ENCODE measurements at regions not wholly inside any gene's neighbourhood (a gene's known extent, or its start where the extent isn't known, plus 50 kb on each side); places are given as distances from the start of the nearest gene placed in this dataset.

DNA sequence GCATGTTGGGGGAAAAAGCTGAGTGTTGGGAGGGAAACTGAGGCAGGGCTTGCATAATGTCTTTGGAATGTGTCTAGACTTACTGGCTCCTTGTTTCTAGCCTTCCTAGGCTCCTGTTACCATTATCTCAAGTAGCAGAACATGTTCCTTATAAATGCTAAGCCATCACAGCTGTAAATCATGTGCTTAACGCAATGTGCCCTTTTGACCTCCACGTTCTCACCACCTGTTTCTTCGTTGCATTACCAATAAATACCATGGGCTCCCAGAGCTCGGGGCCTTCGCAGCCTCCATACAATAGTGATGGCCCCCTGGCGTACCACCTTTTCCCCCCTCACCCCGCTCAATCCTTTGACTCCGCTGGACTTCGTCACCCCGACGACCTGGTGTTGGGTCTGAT, 54.0 kb upstream of the CWC22 start:
- no peak for DNase-seq (ENCODE audit: low read depth)

DNA sequence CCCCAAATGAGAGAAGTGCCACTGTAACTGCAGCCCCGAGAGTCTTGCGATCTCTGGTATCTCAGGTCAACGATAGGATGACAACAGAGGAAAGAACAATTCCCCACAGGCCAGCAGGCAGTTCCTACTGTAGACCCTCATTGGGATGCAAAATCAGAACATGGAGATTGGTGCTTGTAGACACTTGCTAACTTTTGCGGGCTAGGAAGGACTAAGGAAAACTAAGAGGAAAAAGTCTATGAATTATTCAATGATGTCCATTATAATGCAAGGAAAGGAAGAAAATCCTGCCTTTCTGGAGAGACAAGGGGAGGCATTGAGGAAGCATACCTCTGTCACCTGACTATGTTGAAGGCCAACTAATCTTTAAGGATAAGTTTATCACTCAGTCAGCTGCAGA, 51.9 kb upstream of the CWC22 start:
- DNase-seq (ENCODE audit: low read depth) = no peak

GRCh38 chr2:180057706-180058412, 50.8 kb upstream of the CWC22 start:
- no peak for DNase-seq (ENCODE audit: low read depth)

Measured in T follicular helper cell (primary cell).